SK-N-MC (cell line): ENCODE measurements at regions not wholly inside any gene's neighbourhood (a gene's known extent, or its start where the extent isn't known, plus 50 kb on each side); places are given as distances from the start of the nearest gene placed in this dataset.

Experiments
- EZH2 ChIP-seq: fragments of 200-600 bp; sonication (generic); IDR thresholded peaks from one replicate; pipeline ENCODE4 v1.6.1; 2017; ENCODE audit warnings: antibody characterized with exemption
- FOXP2 ChIP-seq: optimal IDR thresholded peaks from 2 replicates; pipeline ENCODE3; 2011; ENCODE audit warnings: mild to moderate bottlenecking, moderate library complexity; ENCODE audit not compliant: insufficient read depth; ENCODE audit errors: extremely low read length, control extremely low read depth

DNA sequence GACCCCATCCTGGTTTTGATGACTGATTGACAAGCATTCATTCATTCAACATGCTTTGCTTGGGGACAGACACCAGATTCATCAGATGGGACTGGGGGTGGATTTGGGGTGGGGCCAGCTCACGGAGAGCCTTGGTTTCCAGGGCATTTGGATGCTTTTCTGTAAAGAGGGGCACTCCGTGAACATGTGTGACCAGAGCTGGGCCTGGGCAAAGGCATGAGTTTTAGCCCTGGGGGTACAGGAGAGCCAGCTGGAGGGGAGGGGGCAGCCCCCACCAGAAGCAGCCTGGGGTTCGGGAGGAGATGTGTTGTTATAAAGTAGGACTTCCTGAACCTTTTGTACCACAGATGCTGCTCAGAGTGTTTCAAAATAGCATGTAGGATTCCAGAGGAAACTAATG, 99.7 kb downstream of the RIPK4 start:
- TF ChIP-seq EZH2 = no peak
- TF ChIP-seq FOXP2 = no peak
